ENCODE measurements at regions not wholly inside any gene's neighbourhood (a gene's known extent, or its start where the extent isn't known, plus 50 kb on each side); places are given as distances from the start of the nearest gene placed in this dataset.

- H3K4me3 ChIP-seq = no peak overlapping the region
- SMC1A ChIA-PET (ENCODE audit: uncharacterized antibody, unreplicated experiment) = no interaction called here
- no peaks in the 10 kb centered on the region for H4K20me1 ChIP-seq (ENCODE audit: control insufficient read depth, insufficient read depth)
- FAIRE-seq = no peak
- no peak overlapping the region for H3K4me2 ChIP-seq (ENCODE audit: control insufficient read depth, insufficient read depth)
- POLR2A ChIA-PET = no interaction called here
- RAD21 ChIA-PET (ENCODE audit: unreplicated experiment) = no interaction called here
- DNase-seq (ENCODE audit: low read depth, low spot score) = no peak
- no peak overlapping the region for H3K27ac ChIP-seq (ENCODE audit: control insufficient read depth, insufficient read depth)
- H3K27me3 ChIP-seq (replicated peaks in 1 of 2; ENCODE audit: control insufficient read depth in 2 of 2, insufficient read depth in 2 of 2, low read length in 1 of 2) = no peaks in the 10 kb centered on the region; a peak in 1 of 4 replicates
- TF ChIP-seq ZZZ3 (IDR thresholded peaks at IDR 0.05; ENCODE audit: control insufficient read depth, insufficient read length, low read depth) (no peak), RUNX3 (IDR thresholded peaks at IDR 0.05; ENCODE audit: low read length) (peak; percentile 59), REST (IDR thresholded peaks at IDR 0.05; ENCODE audit: low read depth, low read length) (no peak)
- no peak for ATAC-seq
- no peaks in the 10 kb centered on the region for H3K36me3 ChIP-seq (ENCODE audit: control insufficient read depth in 2 of 2, insufficient read depth in 2 of 2, low read length in 1 of 2)
- intact Hi-C loops (cut with micrococcal nuclease; ENCODE audit: unreplicated experiment) = no loop called here
- H2AFZ ChIP-seq (ENCODE audit: control insufficient read depth, low read depth, low read length) = no peak overlapping the region
- no peaks in the 10 kb centered on the region for H3K4me1 ChIP-seq (ENCODE audit: control insufficient read depth, insufficient read depth, low read length)
- CTCF ChIA-PET = no interaction called here
- no peaks in the 10 kb centered on the region for H3K79me2 ChIP-seq (ENCODE audit: control insufficient read depth, insufficient read depth, low read length)
- no peaks in the 10 kb centered on the region for H3K9me3 ChIP-seq (replicated peaks; ENCODE audit: control insufficient read depth, insufficient read depth, low read length)
- in situ Hi-C loops (cut with MboI) = no loop called here
- H3K9ac ChIP-seq (ENCODE audit: control insufficient read depth, insufficient read depth, low read length) = no peak overlapping the region
- 23% methylated on average over 8 of the region's 8 CpGs for WGBS (ENCODE audit: insufficient coverage, insufficient replicate concordance, low lambda C conversion rate, missing lambda C conversion rate)
- BruUV-seq (replicated peaks) = no TSS peak
Observed at GRCh38 chr12:5096241-5096924, 52.7 kb downstream of the KCNA5 start.

- ChIA-PET CTCF (no interaction called here), POLR2A (no interaction called here), RAD21 (ENCODE audit: unreplicated experiment) (no interaction called here), SMC1A (ENCODE audit: uncharacterized antibody, unreplicated experiment) (no interaction called here)
- H3K9ac ChIP-seq (ENCODE audit: control insufficient read depth, insufficient read depth, low read length) = no peak overlapping the region
- DNase-seq (ENCODE audit: low read depth, low spot score) (no peak), FAIRE-seq (no peak), ATAC-seq (no peak)
- intact Hi-C loops (cut with micrococcal nuclease; ENCODE audit: unreplicated experiment) = no loop called here
- H3K27me3 ChIP-seq (replicated peaks in 1 of 2; ENCODE audit: control insufficient read depth in 2 of 2, insufficient read depth in 2 of 2, low read length in 1 of 2) = no peaks in the 10 kb centered on the region; a peak in 1 of 4 replicates
- no peaks in the 10 kb centered on the region for H3K36me3 ChIP-seq (ENCODE audit: control insufficient read depth in 2 of 2, insufficient read depth in 2 of 2, low read length in 1 of 2)
- H3K4me3 ChIP-seq = no peak overlapping the region
- H3K4me1 ChIP-seq (ENCODE audit: control insufficient read depth, insufficient read depth, low read length) = no peaks in the 10 kb centered on the region
- in situ Hi-C loops (cut with MboI) = no loop called here
- H4K20me1 ChIP-seq (ENCODE audit: control insufficient read depth, insufficient read depth) = no peaks in the 10 kb centered on the region
- WGBS (ENCODE audit: insufficient coverage, insufficient replicate concordance, low lambda C conversion rate, missing lambda C conversion rate) = 23% methylated on average over 6 of the region's 6 CpGs
- no TSS peak for BruUV-seq (replicated peaks)
- H3K9me3 ChIP-seq (replicated peaks; ENCODE audit: control insufficient read depth, insufficient read depth, low read length) = no peaks in the 10 kb centered on the region
- H3K4me2 ChIP-seq (ENCODE audit: control insufficient read depth, insufficient read depth) = no peak overlapping the region
- no peak overlapping the region for H3K27ac ChIP-seq (ENCODE audit: control insufficient read depth, insufficient read depth)
- no peaks in the 10 kb centered on the region for H3K79me2 ChIP-seq (ENCODE audit: control insufficient read depth, insufficient read depth, low read length)
- H2AFZ ChIP-seq (ENCODE audit: control insufficient read depth, low read depth, low read length) = no peak overlapping the region
- TF ChIP-seq FOS (IDR thresholded peaks at IDR 0.05; ENCODE audit: borderline replicate concordance, extremely low read depth, insufficient read length) (no peak), EGR1 (IDR thresholded peaks at IDR 0.05; ENCODE audit: borderline replicate concordance in 1 of 2, low read depth in 2 of 2, low read length in 2 of 2) (no peak), SUPT20H (IDR thresholded peaks at IDR 0.05; ENCODE audit: borderline replicate concordance, control insufficient read depth, low read depth, low read length) (no peak), RAD51 (IDR thresholded peaks at IDR 0.05) (no peak), STAT3 (IDR thresholded peaks at IDR 0.05; ENCODE audit: low read depth, low read length) (no peak), YY1 (IDR thresholded peaks at IDR 0.05; ENCODE audit: low read depth, low read length) (no peak), ZNF687 (IDR thresholded peaks at IDR 0.05) (no peak)
Observed at GRCh38 chr12:5097786-5098185, 54.1 kb downstream of the KCNA5 start.

Measured in GM12878 (cell line).